Astrocyte (in vitro differentiated cells and primary cell): ENCODE measurements at regions not wholly inside any gene's neighbourhood (a gene's known extent, or its start where the extent isn't known, plus 50 kb on each side); places are given as distances from the start of the nearest gene placed in this dataset.

ENCODE experiments used
- DNase-seq: peaks from one replicate; pipeline ENCODE4 v3.0.0-alpha.2; 2010; ENCODE audit warnings: low read depth
- FAIRE-seq: peaks from 2 replicates; lab custom pipeline; 2011; peaks lifted over from hg19 to GRCh38; lab: Jason Lieb, UNC
- H2AFZ ChIP-seq: 2 replicates; pipeline ENCODE4 v1.6.0; 2012; ENCODE audit warnings: low read depth, low read length, inconsistent platforms
- H3K27ac ChIP-seq: 2 replicates; pipeline ENCODE4 v1.5.1; 2011; ENCODE audit warnings: low read depth, low read length, inconsistent platforms
- H3K27me3 ChIP-seq: 2 replicates; pipeline ENCODE4 v1.6.0; 2011; ENCODE audit warnings: low read length, inconsistent platforms; ENCODE audit not compliant: insufficient read depth
- H3K36me3 ChIP-seq: 2 replicates; pipeline ENCODE4 v1.5.1; 2011; ENCODE audit warnings: low read length, inconsistent platforms; ENCODE audit not compliant: insufficient read depth
- H3K4me1 ChIP-seq: 2 replicates; pipeline ENCODE4 v1.5.1; 2011; ENCODE audit warnings: low read length, inconsistent platforms; ENCODE audit not compliant: insufficient read depth
- H3K4me2 ChIP-seq: 2 replicates; pipeline ENCODE4 v1.6.0; 2012; ENCODE audit warnings: low read length, inconsistent platforms
- H3K4me3 ChIP-seq: 2 replicates; pipeline ENCODE4 v1.5.1; 2011; ENCODE audit warnings: low read depth, mild to moderate bottlenecking, low read length, inconsistent platforms; ENCODE audit not compliant: insufficient read depth
- H3K79me2 ChIP-seq: 2 replicates; pipeline ENCODE4 v1.6.0; 2012; ENCODE audit warnings: mild to moderate bottlenecking, low read length, inconsistent platforms; ENCODE audit not compliant: insufficient read depth
- H3K9ac ChIP-seq: 2 replicates; pipeline ENCODE4 v1.6.0; 2012; ENCODE audit warnings: mild to moderate bottlenecking, low read length, inconsistent platforms
- H3K9me3 ChIP-seq: 2 replicates; pipeline ENCODE4 v1.5.1; 2012; ENCODE audit warnings: low read depth, mild to moderate bottlenecking, low read length, inconsistent platforms; ENCODE audit not compliant: insufficient read depth
- H4K20me1 ChIP-seq: 2 replicates; pipeline ENCODE4 v1.6.0; 2012; ENCODE audit warnings: low read length, inconsistent platforms; ENCODE audit not compliant: insufficient read depth
- H3K27ac Mint-ChIP-seq: one replicate; pipeline ENCODE4 v1.8.0; 2021; ENCODE audit warnings: mild to moderate bottlenecking, mixed read lengths; ENCODE audit not compliant: unreplicated experiment
- H3K27me3 Mint-ChIP-seq: one replicate; pipeline ENCODE4 v1.8.0; 2021; ENCODE audit warnings: low read depth, mixed read lengths; ENCODE audit not compliant: unreplicated experiment
- H3K36me3 Mint-ChIP-seq: one replicate; pipeline ENCODE4 v1.8.0; 2021; ENCODE audit warnings: low read depth, mixed read lengths; ENCODE audit not compliant: unreplicated experiment
- H3K4me1 Mint-ChIP-seq: one replicate; pipeline ENCODE4 v1.8.0; 2021; ENCODE audit warnings: low read depth, mixed read lengths; ENCODE audit not compliant: unreplicated experiment
- H3K4me3 Mint-ChIP-seq: one replicate; pipeline ENCODE4 v1.8.0; 2021; ENCODE audit warnings: mild to moderate bottlenecking, moderate library complexity, mixed read lengths; ENCODE audit not compliant: unreplicated experiment
- H3K9me3 Mint-ChIP-seq: one replicate; pipeline ENCODE4 v1.8.0; 2021; ENCODE audit warnings: mild to moderate bottlenecking, mixed read lengths; ENCODE audit not compliant: unreplicated experiment
- CTCF ChIP-seq: IDR thresholded peaks from 2 replicates; pipeline ENCODE4 v1.5.1; 2011; ENCODE audit warnings: low read depth, mild to moderate bottlenecking, inconsistent platforms, low read length, moderate library complexity; ENCODE audit not compliant: insufficient read depth
- EZH2 ChIP-seq: IDR thresholded peaks from 2 replicates; pipeline ENCODE4 v1.6.1; 2012; ENCODE audit warnings: mild to moderate bottlenecking, low read length, inconsistent platforms; ENCODE audit not compliant: insufficient read depth

- TF ChIP-seq EZH2 (no peak), CTCF (no peak)
- Mint-ChIP-seq H3K36me3 (no peaks in the 10 kb centered on the region), H3K27ac (no peak overlapping the region), H3K4me1 (no peaks in the 10 kb centered on the region), H3K27me3 (no peaks in the 10 kb centered on the region), H3K4me3 (no peak overlapping the region), H3K9me3 (no peaks in the 10 kb centered on the region)
- H3K4me2 ChIP-seq: no peak overlapping the region
- H3K4me1 ChIP-seq: peaks cover 16% of the 10 kb centered on the region
- H3K9me3 ChIP-seq: no peaks in the 10 kb centered on the region
- no peak overlapping the region for H3K9ac ChIP-seq
- DNase-seq (no peak), FAIRE-seq (no peak)
- H3K79me2 ChIP-seq: no peaks in the 10 kb centered on the region
- H3K27me3 ChIP-seq: no peaks in the 10 kb centered on the region
- no peak overlapping the region for H3K4me3 ChIP-seq
- no peaks in the 10 kb centered on the region for H3K36me3 ChIP-seq
- no peak overlapping the region for H3K27ac ChIP-seq
- H4K20me1 ChIP-seq: peaks cover 7% of the 10 kb centered on the region
- no peak overlapping the region for H2AFZ ChIP-seq
These were observed 133.1 kb downstream of the HFE start for GRCh38 chr6:26220145-26220970.

- FAIRE-seq: no peak
- no peaks in the 10 kb centered on the region for H3K9me3 ChIP-seq
- H3K4me1 Mint-ChIP-seq: no peaks in the 10 kb centered on the region
- no peak overlapping the region for H3K27ac Mint-ChIP-seq
- no peak overlapping the region for H3K9ac ChIP-seq
- H4K20me1 ChIP-seq: peaks cover 3% of the 10 kb centered on the region
- TF ChIP-seq CTCF (no peak), EZH2 (no peak)
- H3K36me3 Mint-ChIP-seq: no peaks in the 10 kb centered on the region
- H3K79me2 ChIP-seq: no peaks in the 10 kb centered on the region
- H3K27me3 ChIP-seq: no peaks in the 10 kb centered on the region
- no peaks in the 10 kb centered on the region for H3K27me3 Mint-ChIP-seq
- no peak for DNase-seq
- H3K4me3 Mint-ChIP-seq: no peak overlapping the region
- H3K9me3 Mint-ChIP-seq: no peaks in the 10 kb centered on the region
- no peak overlapping the region for H2AFZ ChIP-seq
- no peaks in the 10 kb centered on the region for H3K36me3 ChIP-seq
- no peak overlapping the region for H3K27ac ChIP-seq
- peaks cover 16% of the 10 kb centered on the region for H3K4me1 ChIP-seq
- no peak overlapping the region for H3K4me2 ChIP-seq
- H3K4me3 ChIP-seq: no peak overlapping the region
These were observed 134.0 kb downstream of the HFE start for GRCh38 chr6:26221186-26221585.

DNA sequence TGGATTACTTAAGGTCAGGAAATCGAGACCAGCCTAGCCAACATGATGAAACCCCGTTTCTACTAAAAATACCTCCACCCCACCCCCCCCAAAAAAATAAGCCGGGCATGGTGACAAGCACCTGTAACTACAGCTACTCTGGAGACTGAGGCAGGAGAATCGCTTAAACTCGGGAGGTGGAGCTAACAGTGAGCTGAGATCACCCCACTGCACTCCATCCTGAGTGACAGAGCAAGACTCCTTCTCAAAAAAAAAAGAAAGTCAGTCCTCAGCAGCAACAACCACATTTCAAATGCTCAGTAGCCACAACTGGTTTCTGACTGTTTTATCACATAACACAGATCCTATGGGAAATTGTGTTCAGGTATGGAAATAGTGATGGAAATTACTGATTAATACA is 135.3 kb downstream of the HFE start:
- TF ChIP-seq CTCF (no peak), EZH2 (no peak)
- Histone ChIP-seq H3K36me3 (no peaks in the 10 kb centered on the region), H3K4me2 (peak overlapping the region; percentile 90), H3K4me3 (no peak overlapping the region), H3K9ac (peak overlapping the region; percentile 90), H3K27ac (peak overlapping the region; percentile 97), H4K20me1 (no peaks in the 10 kb centered on the region), H2AFZ (peak overlapping the region; percentile 28), H3K27me3 (no peaks in the 10 kb centered on the region), H3K9me3 (no peaks in the 10 kb centered on the region), H3K4me1 (peaks cover 14% of the 10 kb centered on the region), H3K79me2 (no peaks in the 10 kb centered on the region)
- no peak for FAIRE-seq
- H3K27me3 Mint-ChIP-seq: no peaks in the 10 kb centered on the region
- no peaks in the 10 kb centered on the region for H3K4me1 Mint-ChIP-seq
- no peaks in the 10 kb centered on the region for H3K9me3 Mint-ChIP-seq
- no peaks in the 10 kb centered on the region for H3K36me3 Mint-ChIP-seq
- H3K27ac Mint-ChIP-seq: no peak overlapping the region
- DNase-seq: no peak
- H3K4me3 Mint-ChIP-seq: no peak overlapping the region
